ENCODE measurements at regions not wholly inside any gene's neighbourhood (a gene's known extent, or its start where the extent isn't known, plus 50 kb on each side); places are given as distances from the start of the nearest gene placed in this dataset.

DNA sequence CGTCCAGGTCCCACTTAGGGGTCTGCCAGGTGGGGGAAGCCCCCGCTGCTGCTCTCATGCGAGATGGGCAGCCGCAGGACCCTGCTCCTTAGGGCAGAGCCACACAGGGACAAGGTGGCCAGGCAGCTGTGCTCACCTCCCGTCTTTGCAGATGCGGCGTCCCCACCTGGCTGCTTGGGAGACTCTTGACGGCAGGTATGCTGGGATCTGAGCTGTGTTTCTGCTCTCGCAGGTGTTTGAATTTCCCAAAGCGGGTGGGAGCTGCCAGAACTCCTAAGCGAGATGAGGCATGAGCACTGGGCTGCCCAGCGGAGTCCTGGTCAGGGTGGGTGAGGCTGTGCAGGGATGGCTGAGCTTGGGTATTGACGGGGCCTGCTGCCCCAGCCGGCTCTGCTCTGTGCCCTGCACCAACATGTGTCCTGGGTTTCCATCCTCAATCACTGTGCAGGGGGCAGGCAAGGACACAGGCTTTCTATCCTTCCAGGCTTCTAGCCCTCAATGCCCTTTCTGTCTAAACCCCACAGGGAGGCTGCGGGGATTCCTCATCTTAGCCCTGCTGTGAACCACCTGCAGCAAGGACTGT lies 151.4 kb downstream of the ICE1 start:
- no peak overlapping the region for H3K27ac ChIP-seq

DNA sequence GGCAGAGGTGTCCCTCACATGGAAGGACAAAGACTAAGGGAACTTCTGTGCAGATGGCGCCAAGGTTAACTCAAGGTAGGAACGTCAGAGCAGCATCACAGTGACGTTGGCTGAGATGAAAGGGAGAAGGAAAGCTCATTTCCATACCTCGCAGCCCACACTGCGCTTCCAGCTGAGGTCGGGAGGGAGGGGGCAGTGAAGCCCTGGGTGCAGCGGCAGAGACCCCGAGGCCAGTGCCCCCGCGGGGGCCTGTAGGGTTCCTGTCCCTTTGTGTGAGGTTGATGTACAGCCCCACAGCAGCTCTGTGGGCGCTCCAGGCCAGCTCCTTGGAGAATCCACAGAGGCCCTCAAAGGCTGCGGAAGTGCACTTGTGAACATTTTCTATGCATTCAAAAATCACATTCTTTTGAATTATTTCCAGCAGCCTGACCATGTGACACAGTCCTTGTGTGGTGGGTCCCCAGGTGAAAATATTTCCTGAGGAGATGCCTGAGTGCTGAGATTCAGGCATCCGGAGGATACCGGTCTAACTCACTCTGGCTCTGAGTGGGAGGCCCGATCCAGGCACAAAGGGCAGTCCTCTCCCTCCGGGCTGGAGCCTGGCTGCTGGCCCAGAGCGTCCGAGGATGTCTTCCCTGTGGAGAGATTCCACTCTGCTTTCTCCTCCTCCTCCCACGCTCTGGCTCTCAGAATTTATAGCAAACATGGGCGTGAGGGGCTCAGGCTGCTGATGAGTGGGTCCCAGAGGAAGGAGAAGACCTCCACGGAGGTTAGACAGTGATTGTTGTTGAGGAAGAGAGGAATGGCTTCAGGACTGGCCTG lies 150.7 kb downstream of the ICE1 start:
- Histone ChIP-seq H3K27me3 (no peaks in the 10 kb centered on the region), H3K4me3 (no peak overlapping the region), H3K4me1 (peaks cover 7% of the 10 kb centered on the region), H3K27ac (no peak overlapping the region), H3K9me3 (no peaks in the 10 kb centered on the region), H3K36me3 (ENCODE audit: low read depth, missing control alignments) (no peaks in the 10 kb centered on the region)
- no peak for TF ChIP-seq POLR2A (IDR thresholded peaks at IDR 0.05)
- TF ChIP-seq CTCF (IDR thresholded peaks at IDR 0.05), result no peak
- DNase-seq, result peak; percentile 78
- intact Hi-C loops (cut with DNase I; ENCODE audit: low total_unique reads), result no loop called here
- 20 to 23% methylated on average over 12 to 21 of the region's 21 CpGs for WGBS, 2 donors

More for the DNA sequence above, 151.4 kb downstream of the ICE1 start:
- no peak for TF ChIP-seq POLR2A (IDR thresholded peaks at IDR 0.05)
- no peak for TF ChIP-seq CTCF (IDR thresholded peaks at IDR 0.05)
- intact Hi-C loops (cut with DNase I; ENCODE audit: low total_unique reads), result no loop called here
- H3K27me3 ChIP-seq, result no peaks in the 10 kb centered on the region
- DNase-seq, result no peak
- 57 to 82% methylated on average over 8 to 15 of the region's 15 CpGs for WGBS, 2 donors
- no peaks in the 10 kb centered on the region for H3K9me3 ChIP-seq
- H3K4me1 ChIP-seq, result peaks cover 7% of the 10 kb centered on the region
- H3K36me3 ChIP-seq (ENCODE audit: low read depth, missing control alignments), result no peaks in the 10 kb centered on the region
- H3K4me3 ChIP-seq, result no peak overlapping the region

GRCh38 chr5:5572010-5572865 lies 149.8 kb downstream of the ICE1 start:
- no peak overlapping the region for H3K27ac ChIP-seq
- H3K36me3 ChIP-seq (ENCODE audit: low read depth, missing control alignments), result no peaks in the 10 kb centered on the region
- intact Hi-C loops (cut with DNase I; ENCODE audit: low total_unique reads), result no loop called here
- peaks cover 7% of the 10 kb centered on the region for H3K4me1 ChIP-seq
- WGBS, 2 donors, result 27 to 36% methylated on average over 28 to 29 of the region's 29 CpGs
- H3K4me3 ChIP-seq, result no peak overlapping the region
- no peaks in the 10 kb centered on the region for H3K27me3 ChIP-seq
- no peaks in the 10 kb centered on the region for H3K9me3 ChIP-seq
- TF ChIP-seq CTCF (IDR thresholded peaks at IDR 0.05), result no peak
- TF ChIP-seq POLR2A (IDR thresholded peaks at IDR 0.05), result no peak
- peak; percentile 71 for DNase-seq

- Histone ChIP-seq H3K9me3 (no peaks in the 10 kb centered on the region), H3K36me3 (ENCODE audit: low read depth, missing control alignments) (no peaks in the 10 kb centered on the region), H3K27me3 (no peaks in the 10 kb centered on the region), H3K4me1 (peaks cover 7% of the 10 kb centered on the region), H3K4me3 (no peak overlapping the region), H3K27ac (no peak overlapping the region)
- DNase-seq, result no peak
- no peak for TF ChIP-seq POLR2A (IDR thresholded peaks at IDR 0.05)
- no peak for TF ChIP-seq CTCF (IDR thresholded peaks at IDR 0.05)
- WGBS, 2 donors, result 93 to 100% methylated on average over 3 to 6 of the region's 8 CpGs
- intact Hi-C loops (cut with DNase I; ENCODE audit: low total_unique reads), result no loop called here
Measured at GRCh38 chr5:5570646-5571045, 148.2 kb downstream of the ICE1 start.
